Hepatocyte (in vitro differentiated cells): ENCODE measurements at regions not wholly inside any gene's neighbourhood (a gene's known extent, or its start where the extent isn't known, plus 50 kb on each side); places are given as distances from the start of the nearest gene placed in this dataset.
A peak's percentile ranks its signal among the peaks of the same experiment; 100 is the strongest.
"Not testable (repeated sequence)": the region's sequence is repeated elsewhere in the genome, so short reads cannot be mapped to it uniquely, and the experiment has no call there.

Experiments used
- DNase-seq: peaks from one replicate; pipeline ENCODE4 v3.0.0-alpha.2; 2016; ENCODE audit warnings: low spot score
- H2AFZ ChIP-seq: fragments of 200-600 bp; sonication (generic); 2 replicates; pipeline ENCODE4 v1.6.0; 2016; ENCODE audit warnings: antibody characterized with exemption, mild to moderate bottlenecking
- H3K27ac ChIP-seq: fragments of 200-600 bp; sonication (generic); 2 replicates; pipeline ENCODE4 v1.5.1; 2016; ENCODE audit warnings: mild to moderate bottlenecking
- H3K27me3 ChIP-seq: fragments of 200-600 bp; sonication (generic); 2 replicates; pipeline ENCODE4 v1.6.1; 2016
- H3K36me3 ChIP-seq: fragments of 200-600 bp; sonication (generic); replicated peaks from 2 replicates; pipeline ENCODE4 v1.5.1; 2016; ENCODE audit warnings: low read depth; ENCODE audit not compliant: insufficient read depth
- H3K4me1 ChIP-seq: fragments of 200-600 bp; sonication (generic); 2 replicates; pipeline ENCODE4 v1.5.1; 2016; ENCODE audit warnings: mild to moderate bottlenecking, moderate library complexity; ENCODE audit not compliant: insufficient read depth
- H3K4me2 ChIP-seq: fragments of 200-600 bp; sonication (generic); 2 replicates; pipeline ENCODE4 v1.6.0; 2016
- H3K4me3 ChIP-seq: fragments of 200-600 bp; sonication (generic); 2 replicates; pipeline ENCODE4 v1.5.1; 2016; ENCODE audit warnings: mild to moderate bottlenecking
- H3K79me2 ChIP-seq: fragments of 200-600 bp; sonication (generic); 2 replicates; pipeline ENCODE4 v1.6.0; 2017; ENCODE audit warnings: mild to moderate bottlenecking
- H3K9me2 ChIP-seq: fragments of 200-600 bp; sonication (generic); replicated peaks from 2 replicates; pipeline ENCODE4 v1.6.0; 2017; ENCODE audit warnings: mild to moderate bottlenecking; ENCODE audit not compliant: insufficient read depth
- H3K9me3 ChIP-seq: fragments of 200-600 bp; sonication (generic); 2 replicates; pipeline ENCODE4 v1.5.1; 2016; ENCODE audit warnings: low read depth, mild to moderate bottlenecking
- H4K20me1 ChIP-seq: fragments of 200-600 bp; sonication (generic); 2 replicates; pipeline ENCODE4 v1.6.0; 2016; ENCODE audit warnings: mild to moderate bottlenecking; ENCODE audit not compliant: insufficient read depth, poor library complexity, severe bottlenecking
- EZH2 ChIP-seq: fragments of 200-600 bp; sonication (generic); IDR thresholded peaks from 2 replicates; pipeline ENCODE4 v1.6.1; 2016; ENCODE audit warnings: antibody characterized with exemption, mild to moderate bottlenecking, borderline replicate concordance
- EZH2phosphoT487 ChIP-seq: fragments of 200-600 bp; sonication (generic); IDR thresholded peaks from one replicate; pipeline ENCODE4 v1.6.1; 2018; ENCODE audit warnings: antibody characterized with exemption, mild to moderate bottlenecking, low read depth, moderate library complexity; ENCODE audit not compliant: unreplicated experiment, severe bottlenecking
- WGBS: methylation state at CpG from one replicate; pipeline ENCODE4 v1.1.6; 2016; ENCODE audit warnings: low lambda C conversion rate; ENCODE audit errors: missing lambda C conversion rate; 5-methylcytosine and 5-hydroxymethylcytosine counted together
- TF ChIP-seq, protein P1 (sequence below): fragments of 200-600 bp; sonication (generic); IDR thresholded peaks from 2 replicates; pipeline ENCODE4 v1.5.1; 2016; ENCODE audit warnings: antibody characterized with exemption, mild to moderate bottlenecking; ENCODE audit not compliant: poor library complexity

DNA sequence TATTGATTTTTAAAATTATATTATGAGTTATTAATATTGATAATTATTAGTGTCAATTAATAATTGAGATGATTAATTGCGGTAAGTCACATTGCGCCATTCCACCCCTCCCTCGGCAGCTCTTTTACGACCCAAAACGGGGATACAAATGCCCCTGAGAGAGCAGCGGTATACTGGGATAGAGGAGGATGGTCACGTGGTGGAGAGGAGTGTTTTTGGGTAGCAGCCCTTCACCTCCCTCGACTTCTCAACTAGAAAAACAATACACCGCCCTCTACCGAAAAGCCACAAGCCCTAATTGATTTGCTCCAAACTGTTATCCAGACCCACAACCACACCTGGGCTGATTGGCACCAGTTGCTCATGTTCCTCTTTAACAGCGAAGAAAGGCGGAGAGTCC lies 71.0 kb downstream of the DAPL1 start:
- WGBS = 92% methylated on average over 12 of the region's 12 CpGs
- H4K20me1 ChIP-seq, H3K4me1 ChIP-seq, H3K27me3 ChIP-seq, H3K36me3 ChIP-seq, H3K4me2 ChIP-seq, H3K4me3 ChIP-seq, H3K9me2 ChIP-seq, H3K9me3 ChIP-seq, H3K27ac ChIP-seq, H2AFZ ChIP-seq, DNase-seq, H3K79me2 ChIP-seq: not testable (repeated sequence)

- not testable (repeated sequence) for H3K36me3 ChIP-seq, H3K9me2 ChIP-seq, H4K20me1 ChIP-seq, H3K79me2 ChIP-seq, H2AFZ ChIP-seq, DNase-seq, H3K9me3 ChIP-seq, H3K4me2 ChIP-seq, H3K4me1 ChIP-seq, H3K27me3 ChIP-seq, H3K4me3 ChIP-seq
- 91% methylated on average over 18 of the region's 18 CpGs for WGBS
- peak overlapping the region; percentile 91 for H3K27ac ChIP-seq
These were observed 72.5 kb downstream of the DAPL1 start for GRCh38 chr2:158867531-158868191.

DNA sequence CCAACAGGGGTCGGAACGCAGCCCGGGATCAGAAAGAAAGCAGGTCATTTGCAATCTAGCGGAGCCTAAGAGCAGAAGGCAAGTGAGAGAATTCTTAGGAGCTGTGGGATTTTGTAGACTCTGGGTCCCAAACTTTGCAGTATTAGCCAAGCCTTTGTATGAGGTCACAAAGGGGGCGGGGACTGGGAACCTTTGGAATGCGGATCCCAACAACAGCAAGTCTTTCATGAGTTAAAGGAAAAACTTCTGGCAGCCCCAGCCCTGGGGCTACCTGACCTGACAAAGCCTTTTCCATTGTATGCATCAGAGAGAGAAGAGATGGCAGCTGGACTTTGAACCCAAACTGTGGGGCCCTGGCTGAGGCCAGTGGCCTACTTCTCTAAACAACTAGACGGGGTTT lies 73.3 kb downstream of the DAPL1 start:
- not testable (repeated sequence) for H2AFZ ChIP-seq, H3K9me2 ChIP-seq, H3K4me1 ChIP-seq, H3K9me3 ChIP-seq, H3K4me3 ChIP-seq, H3K79me2 ChIP-seq, H4K20me1 ChIP-seq, H3K27me3 ChIP-seq, H3K36me3 ChIP-seq
- peak; percentile 55 for DNase-seq
- Histone ChIP-seq H3K27ac (peak overlapping the region; percentile 91), H3K4me2 (peak overlapping the region; percentile 44)
- 64% methylated on average over 7 of the region's 7 CpGs for WGBS

- TF ChIP-seq, protein P1, sequence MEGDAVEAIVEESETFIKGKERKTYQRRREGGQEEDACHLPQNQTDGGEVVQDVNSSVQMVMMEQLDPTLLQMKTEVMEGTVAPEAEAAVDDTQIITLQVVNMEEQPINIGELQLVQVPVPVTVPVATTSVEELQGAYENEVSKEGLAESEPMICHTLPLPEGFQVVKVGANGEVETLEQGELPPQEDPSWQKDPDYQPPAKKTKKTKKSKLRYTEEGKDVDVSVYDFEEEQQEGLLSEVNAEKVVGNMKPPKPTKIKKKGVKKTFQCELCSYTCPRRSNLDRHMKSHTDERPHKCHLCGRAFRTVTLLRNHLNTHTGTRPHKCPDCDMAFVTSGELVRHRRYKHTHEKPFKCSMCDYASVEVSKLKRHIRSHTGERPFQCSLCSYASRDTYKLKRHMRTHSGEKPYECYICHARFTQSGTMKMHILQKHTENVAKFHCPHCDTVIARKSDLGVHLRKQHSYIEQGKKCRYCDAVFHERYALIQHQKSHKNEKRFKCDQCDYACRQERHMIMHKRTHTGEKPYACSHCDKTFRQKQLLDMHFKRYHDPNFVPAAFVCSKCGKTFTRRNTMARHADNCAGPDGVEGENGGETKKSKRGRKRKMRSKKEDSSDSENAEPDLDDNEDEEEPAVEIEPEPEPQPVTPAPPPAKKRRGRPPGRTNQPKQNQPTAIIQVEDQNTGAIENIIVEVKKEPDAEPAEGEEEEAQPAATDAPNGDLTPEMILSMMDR = peak; percentile 19
- not testable (repeated sequence) for H4K20me1 ChIP-seq, H3K4me3 ChIP-seq, H3K27me3 ChIP-seq, H3K36me3 ChIP-seq, H3K9me2 ChIP-seq, H3K9me3 ChIP-seq, H3K4me2 ChIP-seq, DNase-seq, H3K79me2 ChIP-seq, H2AFZ ChIP-seq, H3K4me1 ChIP-seq
- peak overlapping the region; percentile 84 for H3K27ac ChIP-seq
- 48% methylated on average over 4 of the region's 6 CpGs for WGBS
These were observed 74.0 kb downstream of the DAPL1 start for GRCh38 chr2:158869122-158869521.

DNA sequence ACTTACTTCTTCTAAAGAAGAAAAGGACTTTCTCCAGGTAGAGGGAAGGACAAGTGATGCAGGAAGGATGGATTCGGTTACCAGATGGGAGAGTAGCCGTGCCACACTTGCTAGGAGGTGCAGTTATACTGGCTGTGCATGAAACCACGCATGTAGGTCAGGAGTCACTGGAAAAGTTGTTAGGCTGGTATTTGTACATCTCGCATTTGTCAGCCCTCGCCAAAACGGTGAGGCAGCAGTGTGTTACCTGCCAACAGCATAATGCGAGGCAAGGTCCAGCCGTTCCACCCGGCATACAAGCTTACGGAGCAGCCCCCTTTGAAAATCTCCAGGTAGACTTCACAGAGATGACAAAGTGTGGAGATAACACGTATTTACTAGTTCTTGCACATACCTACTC lies 74.5 kb downstream of the DAPL1 start:
- H3K9me3 ChIP-seq, H3K9me2 ChIP-seq, H3K4me2 ChIP-seq, H3K27me3 ChIP-seq, DNase-seq, H4K20me1 ChIP-seq, H3K27ac ChIP-seq, H2AFZ ChIP-seq, H3K4me1 ChIP-seq, H3K4me3 ChIP-seq, H3K79me2 ChIP-seq, H3K36me3 ChIP-seq: not testable (repeated sequence)
- WGBS = 73% methylated on average over 11 of the region's 11 CpGs

GRCh38 chr2:158878003-158878402 lies 82.9 kb downstream of the DAPL1 start:
- no peaks in the 10 kb centered on the region for H3K9me2 ChIP-seq
- no peaks in the 10 kb centered on the region for H3K9me3 ChIP-seq
- TF ChIP-seq, protein P1 = no peak
- TF ChIP-seq EZH2 (no peak), EZH2phosphoT487 (no peak)
- H3K4me3 ChIP-seq = no peak overlapping the region
- H4K20me1 ChIP-seq = no peaks in the 10 kb centered on the region
- H3K36me3 ChIP-seq = no peaks in the 10 kb centered on the region
- WGBS = 91% methylated on average over 8 of the region's 16 CpGs
- H3K27me3 ChIP-seq = no peaks in the 10 kb centered on the region
- DNase-seq = no peak
- H3K79me2 ChIP-seq = no peaks in the 10 kb centered on the region
- no peak overlapping the region for H3K27ac ChIP-seq
- H3K4me2 ChIP-seq = no peak overlapping the region
- no peaks in the 10 kb centered on the region for H3K4me1 ChIP-seq
- no peak overlapping the region for H2AFZ ChIP-seq
